ENCODE measurements at regions not wholly inside any gene's neighbourhood (a gene's known extent, or its start where the extent isn't known, plus 50 kb on each side); places are given as distances from the start of the nearest gene placed in this dataset.
A peak's percentile ranks its signal among the peaks of the same experiment; 100 is the strongest.

DNA sequence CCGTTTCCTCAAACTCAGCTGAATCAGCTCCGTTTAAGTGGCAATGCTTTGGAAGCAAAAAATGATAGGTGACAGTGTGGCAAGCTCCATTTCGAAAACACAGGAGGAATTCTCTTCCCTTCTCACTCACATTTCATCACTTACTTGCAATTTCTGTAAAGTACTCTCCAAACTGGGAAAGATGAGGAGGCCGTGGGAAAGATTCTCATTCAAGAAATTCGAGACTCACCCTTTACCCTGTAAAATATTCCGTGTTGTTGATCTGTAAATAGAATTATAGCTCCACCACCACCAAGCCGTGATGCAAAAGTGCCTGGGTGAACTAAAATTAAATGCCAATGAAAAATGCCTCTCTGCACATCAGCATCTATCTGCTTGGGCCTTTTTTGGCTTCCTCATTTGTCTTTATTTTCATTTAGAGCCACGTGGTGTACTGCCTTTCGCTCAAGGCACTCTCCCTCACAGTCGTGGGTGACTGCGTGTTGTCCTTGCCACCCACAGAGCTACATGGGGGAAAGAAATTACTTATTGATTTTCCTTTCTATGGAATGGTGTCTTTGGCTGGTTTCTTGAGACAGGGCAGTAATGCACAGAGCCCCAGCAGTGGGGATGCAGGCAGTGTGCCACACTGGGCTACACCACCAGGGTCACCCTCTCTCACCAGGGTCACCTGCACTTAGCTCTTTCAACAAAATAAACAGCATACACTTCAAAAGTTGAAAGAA lies 289.3 kb upstream of the TAS2R1 start:
- no peak for DNase-seq

- no peak for DNase-seq
Observed at GRCh38 chr5:9905661-9906060, 275.5 kb upstream of the TAS2R1 start.

DNA sequence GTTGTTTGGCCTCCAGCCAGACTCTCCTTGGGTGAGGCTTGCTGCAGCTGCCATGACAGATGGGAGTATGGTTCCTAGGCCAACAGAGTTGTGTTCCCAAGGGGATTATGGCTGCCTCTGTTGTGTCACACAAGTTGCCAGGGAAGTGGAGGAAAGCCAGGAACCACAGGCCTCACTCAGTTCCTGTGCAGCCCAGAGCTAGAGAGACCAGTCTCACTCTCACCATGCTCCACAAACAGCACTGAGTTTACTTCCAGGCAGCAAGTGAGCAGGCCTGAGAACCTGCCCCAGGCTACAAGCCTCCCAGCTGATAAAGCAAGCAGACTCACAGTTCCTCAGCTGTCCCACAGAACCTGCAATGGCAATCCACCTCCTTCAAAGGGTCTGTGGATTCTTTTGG lies 273.6 kb upstream of the TAS2R1 start:
- no peak for DNase-seq

DNA sequence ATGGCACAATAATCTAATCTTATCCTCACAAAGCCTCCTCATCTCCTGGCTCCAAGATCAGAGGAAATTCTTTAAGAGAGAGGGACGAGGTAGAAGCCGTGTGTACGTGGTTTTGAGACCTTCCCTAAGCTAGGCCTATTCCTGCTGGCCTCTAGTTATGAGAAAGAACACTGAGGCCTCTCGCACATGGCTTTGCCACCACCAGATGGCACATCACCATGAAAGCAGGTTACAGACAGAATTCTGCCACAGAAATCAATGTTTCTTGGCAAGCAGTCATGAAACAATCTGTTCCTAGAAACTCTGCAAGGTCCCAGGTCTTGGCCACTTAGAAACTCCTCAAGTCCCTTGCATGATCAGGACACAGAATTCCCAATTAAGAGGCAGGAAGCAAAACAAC lies 268.2 kb upstream of the TAS2R1 start:
- DNase-seq: no peak

DNA sequence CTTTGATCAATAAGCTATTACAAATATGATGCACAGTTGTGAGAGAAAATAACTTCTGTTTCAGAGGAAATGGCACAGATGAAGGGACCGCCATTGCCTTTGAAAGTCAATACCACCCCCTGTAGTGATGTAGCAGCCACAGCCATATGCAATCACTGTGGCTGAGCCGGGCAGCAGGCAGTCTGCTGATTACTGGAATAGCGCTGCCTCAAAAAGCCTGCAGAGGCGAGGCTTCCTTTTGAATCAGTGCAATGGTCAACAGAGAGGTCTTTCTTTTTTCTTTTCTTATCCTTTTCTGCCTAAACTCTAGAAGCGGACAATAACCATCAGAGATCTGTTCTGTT lies 265.1 kb upstream of the TAS2R1 start:
- no peak for DNase-seq

DNA sequence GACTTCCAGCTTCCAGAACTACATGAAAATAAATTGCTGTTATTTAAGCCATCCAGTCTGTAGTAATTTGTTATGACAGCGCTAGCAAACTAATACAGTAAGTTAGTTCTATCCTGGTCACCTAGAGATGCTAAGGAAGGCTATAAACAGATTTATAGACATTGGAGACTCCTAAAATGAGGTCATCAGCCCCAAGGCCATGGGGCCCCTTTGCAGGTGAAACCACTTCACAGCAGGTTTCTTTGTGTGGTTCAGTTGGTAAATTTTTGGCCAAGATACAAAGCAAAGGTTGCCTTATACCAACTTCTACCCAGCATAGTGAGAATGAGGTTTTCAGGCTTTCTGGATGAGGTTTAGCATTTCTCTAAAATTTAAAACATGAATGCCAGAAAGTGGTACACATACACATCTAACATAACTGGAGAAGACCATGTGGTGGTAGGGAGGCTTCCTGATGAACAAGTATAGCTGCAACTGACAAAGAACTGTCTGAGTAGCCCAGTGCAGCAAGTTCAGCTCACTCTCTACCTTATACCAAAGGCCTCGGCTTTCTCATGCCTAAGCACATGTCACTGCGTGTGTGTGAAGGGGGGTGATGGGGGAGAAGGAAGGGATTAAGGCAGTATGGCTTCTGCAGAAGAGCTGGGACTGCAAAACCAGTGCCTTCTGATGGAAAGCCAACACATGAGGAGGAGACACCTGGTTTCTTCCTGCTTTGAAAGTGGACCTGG lies 264.6 kb upstream of the TAS2R1 start:
- no peak for DNase-seq

- DNase-seq: no peak
Observed at GRCh38 chr5:9892696-9893095, 262.5 kb upstream of the TAS2R1 start.

DNA sequence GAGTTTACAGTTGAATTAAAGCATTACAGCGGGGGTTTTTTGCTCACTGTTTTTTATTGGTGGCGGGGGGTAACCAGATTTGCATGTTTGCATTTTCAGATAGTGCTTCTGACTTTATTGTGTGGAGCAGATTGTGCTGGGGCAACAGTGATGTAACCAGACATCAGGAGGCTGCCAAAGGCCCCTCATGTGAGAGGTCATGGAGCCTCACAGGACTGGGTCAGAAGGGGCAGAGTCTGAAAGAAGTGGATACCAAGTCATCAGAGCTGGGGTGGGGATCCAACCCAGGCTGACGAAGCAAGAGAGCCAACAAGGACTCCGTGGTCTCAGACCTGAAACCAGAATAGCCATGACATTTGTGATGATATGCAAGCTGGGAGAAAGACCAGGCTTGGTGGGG lies 259.4 kb upstream of the TAS2R1 start:
- DNase-seq: no peak

GRCh38 chr5:9888501-9888901 lies 258.4 kb upstream of the TAS2R1 start:
- no peak for DNase-seq

DNA sequence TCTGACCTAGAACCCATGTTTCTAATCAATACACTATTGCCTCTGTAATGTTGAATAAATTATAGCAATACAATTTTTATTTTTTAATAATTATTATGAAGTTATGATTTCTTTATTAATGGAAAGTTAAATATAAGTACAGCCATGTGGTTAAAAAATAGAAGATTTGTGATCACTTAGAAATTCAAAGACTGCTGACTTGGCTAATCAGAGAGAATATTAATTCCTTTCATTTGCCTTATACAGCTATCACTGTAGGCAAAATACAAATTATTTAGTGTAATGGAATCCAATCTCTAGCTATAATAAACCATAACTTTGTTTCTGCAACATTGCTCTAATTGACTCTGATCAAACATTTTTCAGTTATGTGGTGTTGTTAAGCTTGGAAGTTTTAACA lies 255.0 kb upstream of the TAS2R1 start:
- no peak for DNase-seq

- no peak for DNase-seq
Observed at GRCh38 chr5:9878206-9878605, 248.1 kb upstream of the TAS2R1 start.

- no peak for DNase-seq
Observed at GRCh38 chr5:9877488-9877887, 247.3 kb upstream of the TAS2R1 start.

- no peak for DNase-seq
Observed at GRCh38 chr5:9876451-9876850, 246.3 kb upstream of the TAS2R1 start.

GRCh38 chr5:9869616-9870288 lies 239.6 kb upstream of the TAS2R1 start:
- DNase-seq: no peak

DNA sequence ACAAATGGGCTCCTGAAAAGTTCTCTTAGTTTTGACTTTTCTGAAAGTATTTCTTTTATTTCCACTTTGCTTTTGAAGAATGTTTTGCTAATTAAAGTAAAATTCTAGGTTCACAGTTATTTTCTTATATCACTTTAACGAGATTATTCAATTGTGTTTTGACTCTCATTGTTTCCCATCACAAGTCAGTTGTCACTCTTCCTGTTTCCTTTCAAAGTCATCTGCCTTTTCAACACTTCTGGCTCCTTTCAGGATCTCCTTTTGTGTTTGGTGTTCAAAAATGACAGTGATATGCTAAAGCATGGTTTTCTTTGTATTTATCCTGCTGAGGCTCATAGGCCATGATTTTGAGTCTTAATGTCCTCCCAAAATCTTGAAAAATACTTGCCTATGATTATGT lies 235.4 kb upstream of the TAS2R1 start:
- DNase-seq: no peak

DNA sequence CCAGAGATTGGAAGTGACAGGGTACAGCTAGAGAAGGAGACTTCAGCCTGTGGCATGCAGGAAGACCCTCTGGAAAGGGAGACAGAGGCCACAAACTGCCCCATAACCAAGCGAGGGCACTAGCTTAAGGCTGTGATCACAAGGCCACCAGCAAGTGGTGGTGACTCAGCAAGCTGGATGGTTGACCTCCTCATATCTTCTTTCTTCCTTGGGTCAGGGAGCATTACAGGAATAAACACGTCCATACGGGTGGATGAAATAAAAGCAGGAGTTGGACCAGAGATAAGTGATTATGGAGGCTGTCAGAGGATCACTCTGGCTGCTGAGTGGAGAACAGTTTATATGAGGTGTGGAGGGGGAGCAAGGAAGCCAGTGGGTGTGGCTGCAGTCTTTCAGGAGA lies 234.6 kb upstream of the TAS2R1 start:
- no peak for DNase-seq

- DNase-seq: no peak
Observed at GRCh38 chr5:9863486-9863885, 233.3 kb upstream of the TAS2R1 start.

GRCh38 chr5:9861666-9862256 lies 231.6 kb upstream of the TAS2R1 start:
- peak; percentile 33 for DNase-seq

DNA sequence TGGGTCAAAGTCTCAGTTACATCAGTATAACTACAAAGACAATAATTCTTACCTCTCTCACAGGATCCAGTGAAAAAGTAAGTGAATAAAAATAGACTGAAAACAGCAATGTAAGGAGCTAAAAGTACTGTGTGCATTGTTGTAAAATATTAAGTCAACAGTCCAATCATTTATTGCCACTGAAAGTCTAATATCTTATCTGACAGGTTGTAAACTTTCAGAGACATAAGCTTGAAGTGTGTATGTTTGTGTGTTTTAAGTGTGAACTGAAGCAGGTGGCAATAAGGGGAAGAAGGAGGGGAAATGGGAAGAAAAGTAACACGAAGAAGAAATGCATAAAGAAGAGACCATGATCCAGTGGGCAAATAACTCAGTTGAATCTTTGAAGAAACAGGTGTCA lies 229.7 kb upstream of the TAS2R1 start:
- DNase-seq: no peak

DNA sequence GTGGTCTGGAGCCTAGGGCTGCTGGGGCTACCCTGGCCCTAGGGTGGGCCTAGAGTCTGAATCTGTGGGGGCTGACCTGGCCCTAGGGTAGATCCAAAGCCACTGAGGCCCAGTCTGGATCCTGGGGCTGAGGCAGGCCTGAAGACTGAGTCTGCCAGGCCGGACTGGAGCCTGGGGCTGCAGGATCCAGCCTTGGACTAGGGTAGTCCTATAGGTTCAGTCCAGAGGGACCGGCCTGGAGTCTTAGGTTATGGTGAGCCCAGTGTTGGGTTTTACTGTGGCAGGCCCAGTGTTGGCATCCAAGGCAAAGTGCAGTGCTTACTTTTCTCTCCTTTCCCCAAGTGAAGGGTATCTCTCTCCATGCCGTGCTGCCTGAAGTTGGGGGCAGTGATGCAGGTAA lies 227.9 kb upstream of the TAS2R1 start:
- DNase-seq: no peak

DNA sequence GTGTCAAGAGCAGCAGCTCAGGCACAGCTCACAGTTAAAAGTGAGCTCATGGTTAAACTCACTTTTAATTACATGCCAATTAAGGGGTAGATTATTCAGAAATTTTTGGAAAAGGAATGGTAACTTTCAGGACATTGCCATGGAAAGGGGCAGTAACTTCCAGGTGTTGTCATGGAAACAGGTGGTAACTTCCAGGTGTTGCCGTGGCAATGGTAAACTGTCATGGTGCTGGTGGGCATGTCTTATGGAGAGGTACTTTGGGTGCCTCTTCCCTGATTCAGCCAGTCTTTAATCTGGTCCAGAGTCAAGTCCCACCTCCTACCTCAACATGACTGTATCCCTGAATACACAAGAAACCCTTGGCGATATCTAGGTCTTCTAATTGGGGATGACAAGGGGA lies 223.2 kb upstream of the TAS2R1 start:
- DNase-seq: no peak

DNA sequence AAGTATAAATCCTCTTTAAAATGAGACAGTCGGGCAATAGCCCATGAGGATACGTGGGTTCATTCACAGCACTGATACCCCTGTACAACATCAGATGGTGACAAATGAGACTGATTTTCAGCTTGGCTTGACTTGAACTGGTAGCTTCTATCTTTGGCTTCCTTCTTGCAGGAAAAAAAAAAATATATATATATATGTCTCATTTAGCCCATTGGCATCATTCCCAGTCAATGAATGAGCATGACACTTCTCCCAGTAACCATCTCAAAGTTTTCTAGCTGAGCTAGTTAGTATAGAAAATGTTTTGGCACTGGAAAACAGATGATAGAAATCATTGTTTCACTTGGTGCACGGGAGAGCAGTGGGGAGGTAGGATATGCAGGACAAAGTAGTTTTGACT lies 222.5 kb upstream of the TAS2R1 start:
- DNase-seq: no peak

DNA sequence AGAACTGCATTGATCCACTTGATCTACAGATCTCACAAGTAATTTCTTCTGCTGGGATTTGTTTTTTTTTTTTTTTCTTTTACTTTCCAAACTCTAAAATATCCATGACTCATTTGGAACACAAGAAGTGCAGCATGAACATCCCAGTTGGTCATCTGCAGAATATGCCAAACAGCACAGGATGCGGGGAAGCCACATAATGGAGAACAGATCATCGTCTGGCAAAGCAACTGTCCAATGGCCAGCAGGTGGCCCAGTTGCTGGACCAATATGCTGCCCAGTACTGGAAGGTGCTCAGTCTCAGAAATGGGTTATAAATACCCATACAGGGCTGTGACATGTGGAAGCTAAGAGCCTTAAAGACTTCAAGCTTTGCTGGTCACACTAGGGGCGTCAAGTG lies 221.3 kb upstream of the TAS2R1 start:
- DNase-seq: no peak

DNA sequence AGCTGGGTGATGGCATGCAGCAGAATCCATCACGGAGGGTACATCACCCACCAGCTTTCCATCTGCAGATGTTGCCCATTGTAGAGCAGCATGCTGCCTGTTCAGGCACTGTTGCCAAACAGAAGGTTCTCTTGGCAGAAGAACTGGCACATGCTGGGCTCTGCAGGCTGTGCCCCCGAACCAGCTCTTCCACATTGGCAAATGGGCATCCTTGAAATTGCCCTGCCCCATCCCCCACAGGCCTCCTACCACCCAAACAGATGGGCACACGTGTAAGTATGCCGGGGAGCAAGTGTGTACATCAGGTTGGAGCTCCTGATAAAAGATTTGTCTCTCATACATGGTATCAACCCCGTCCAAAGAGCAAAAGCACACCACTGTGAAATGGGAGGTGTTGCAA lies 220.3 kb upstream of the TAS2R1 start:
- no peak for DNase-seq
